VCaP (cell line): ENCODE measurements at regions not wholly inside any gene's neighbourhood (a gene's known extent, or its start where the extent isn't known, plus 50 kb on each side); places are given as distances from the start of the nearest gene placed in this dataset.

ENCODE experiments used
- H3K27ac ChIP-seq: fragments of 450-650 bp; 2 replicates; pipeline ENCODE4 v1.5.1; 2017
- TF ChIP-seq, protein P1 (sequence below): fragments of 450-650 bp; conservative IDR thresholded peaks from 2 replicates; pipeline ENCODE4 v1.5.1; 2017; ENCODE audit warnings: mild to moderate bottlenecking, moderate library complexity

DNA sequence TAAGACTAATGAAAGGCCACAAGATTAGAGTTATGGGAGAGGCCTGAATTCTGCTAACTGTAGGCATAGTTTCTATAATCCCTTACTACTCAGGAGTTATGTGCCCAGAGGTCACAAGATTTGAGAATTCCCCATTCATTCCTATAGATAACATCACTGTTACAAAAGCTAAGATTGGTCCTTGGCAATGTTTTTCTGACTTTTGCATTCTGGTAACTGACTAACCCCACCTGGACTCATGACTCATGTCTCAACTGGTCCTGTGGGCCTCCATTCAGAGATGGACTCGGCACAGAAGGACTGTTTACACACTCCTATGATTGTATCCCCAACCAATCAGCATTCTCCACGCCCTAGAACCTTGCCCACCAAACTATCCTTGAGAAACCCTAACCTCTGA lies 249.0 kb upstream of the ZP4 start:
- TF ChIP-seq, protein P1, sequence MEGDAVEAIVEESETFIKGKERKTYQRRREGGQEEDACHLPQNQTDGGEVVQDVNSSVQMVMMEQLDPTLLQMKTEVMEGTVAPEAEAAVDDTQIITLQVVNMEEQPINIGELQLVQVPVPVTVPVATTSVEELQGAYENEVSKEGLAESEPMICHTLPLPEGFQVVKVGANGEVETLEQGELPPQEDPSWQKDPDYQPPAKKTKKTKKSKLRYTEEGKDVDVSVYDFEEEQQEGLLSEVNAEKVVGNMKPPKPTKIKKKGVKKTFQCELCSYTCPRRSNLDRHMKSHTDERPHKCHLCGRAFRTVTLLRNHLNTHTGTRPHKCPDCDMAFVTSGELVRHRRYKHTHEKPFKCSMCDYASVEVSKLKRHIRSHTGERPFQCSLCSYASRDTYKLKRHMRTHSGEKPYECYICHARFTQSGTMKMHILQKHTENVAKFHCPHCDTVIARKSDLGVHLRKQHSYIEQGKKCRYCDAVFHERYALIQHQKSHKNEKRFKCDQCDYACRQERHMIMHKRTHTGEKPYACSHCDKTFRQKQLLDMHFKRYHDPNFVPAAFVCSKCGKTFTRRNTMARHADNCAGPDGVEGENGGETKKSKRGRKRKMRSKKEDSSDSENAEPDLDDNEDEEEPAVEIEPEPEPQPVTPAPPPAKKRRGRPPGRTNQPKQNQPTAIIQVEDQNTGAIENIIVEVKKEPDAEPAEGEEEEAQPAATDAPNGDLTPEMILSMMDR, result no peak
- no peak overlapping the region for H3K27ac ChIP-seq

DNA sequence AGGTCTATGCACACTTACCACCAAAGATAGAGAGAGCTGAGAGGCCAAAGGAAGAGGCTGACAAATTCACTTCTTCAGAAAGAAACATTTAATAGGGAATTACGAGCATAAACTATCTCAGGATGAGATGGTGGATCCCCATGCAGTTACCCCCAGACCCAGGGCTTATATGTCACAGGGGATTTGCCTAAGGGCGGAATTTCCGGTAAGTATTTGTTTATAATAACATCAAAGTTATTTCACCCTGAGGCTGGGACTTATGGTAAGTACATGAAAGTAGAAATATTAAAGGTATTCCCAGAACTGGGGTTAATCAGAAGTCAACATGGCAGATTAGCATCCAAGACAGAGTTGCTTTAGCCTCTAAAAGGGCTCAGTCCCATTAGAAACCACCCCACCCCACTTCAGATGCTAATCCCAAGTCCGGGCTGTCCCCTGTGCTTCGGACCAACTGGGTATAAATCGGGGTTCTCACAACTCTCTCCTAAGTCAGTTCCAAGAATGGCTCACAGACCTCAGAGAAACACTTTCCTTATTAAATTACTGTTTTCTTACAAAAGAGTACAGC lies 247.4 kb upstream of the ZP4 start:
- TF ChIP-seq, protein P1, result no peak
- no peak overlapping the region for H3K27ac ChIP-seq

DNA sequence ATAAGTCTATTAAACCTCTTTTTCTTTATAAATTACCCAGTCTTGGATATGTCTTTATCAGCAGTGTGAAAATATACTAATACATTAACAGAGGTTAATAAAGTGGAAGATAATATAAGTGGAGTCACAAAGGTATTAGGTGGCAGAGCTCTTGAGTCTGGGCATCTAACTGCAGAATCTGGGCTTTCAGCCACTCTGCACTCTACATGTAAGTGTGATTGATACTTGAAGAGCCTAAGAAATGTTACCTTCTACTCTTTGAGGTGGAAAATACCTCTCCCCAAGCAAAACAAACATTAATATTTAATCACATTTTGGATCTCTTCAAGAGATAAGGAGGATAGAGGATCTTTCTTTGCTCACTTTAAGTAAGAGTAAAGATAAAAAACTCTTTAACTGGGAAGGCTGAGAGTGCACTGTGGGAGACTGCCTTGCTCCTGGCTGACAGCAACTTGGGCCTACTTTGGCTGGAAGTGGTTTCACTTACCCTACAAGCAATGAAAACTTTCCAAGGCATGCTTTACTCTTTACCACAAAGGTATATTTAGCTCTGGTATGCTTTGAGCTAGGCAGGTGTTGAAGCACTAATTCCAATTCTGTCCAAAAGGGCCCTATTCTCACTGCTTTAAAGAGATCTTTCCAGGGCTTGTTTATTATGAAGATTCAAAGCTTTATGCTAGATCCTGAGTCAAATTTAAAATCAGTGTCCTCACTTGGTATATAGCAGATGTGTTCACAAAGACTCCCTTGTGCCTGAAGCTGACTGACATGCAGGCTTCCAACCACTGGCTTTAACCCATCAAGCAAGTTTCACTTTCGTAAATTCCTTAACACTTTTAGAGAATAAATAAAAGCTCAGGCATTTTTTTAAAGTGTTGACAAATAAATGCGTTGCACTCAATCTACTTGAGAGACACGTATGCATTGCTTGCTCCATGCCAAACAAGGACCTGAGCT lies 245.3 kb upstream of the ZP4 start:
- TF ChIP-seq, protein P1, result no peak
- H3K27ac ChIP-seq, result no peak overlapping the region

DNA sequence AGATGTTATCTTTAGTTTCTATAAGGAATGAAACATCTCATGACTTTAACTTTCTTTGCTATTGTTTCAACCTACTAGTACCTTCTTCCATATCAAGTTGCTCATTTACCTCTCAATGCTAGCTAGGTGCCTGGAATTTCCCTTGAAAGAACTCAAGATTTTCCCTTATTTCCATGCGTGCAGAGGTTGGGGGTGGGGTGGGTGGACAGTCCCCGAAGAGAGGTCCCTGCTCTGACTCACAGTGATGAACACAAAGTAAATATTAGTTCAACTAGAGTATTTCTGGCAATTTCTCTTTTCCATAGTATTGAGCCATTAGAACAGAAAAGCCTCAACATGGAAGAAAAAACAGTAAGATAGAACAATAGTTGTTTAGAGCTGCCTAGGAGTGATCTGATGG lies 239.0 kb upstream of the ZP4 start:
- H3K27ac ChIP-seq, result no peak overlapping the region
- TF ChIP-seq, protein P1, result no peak

DNA sequence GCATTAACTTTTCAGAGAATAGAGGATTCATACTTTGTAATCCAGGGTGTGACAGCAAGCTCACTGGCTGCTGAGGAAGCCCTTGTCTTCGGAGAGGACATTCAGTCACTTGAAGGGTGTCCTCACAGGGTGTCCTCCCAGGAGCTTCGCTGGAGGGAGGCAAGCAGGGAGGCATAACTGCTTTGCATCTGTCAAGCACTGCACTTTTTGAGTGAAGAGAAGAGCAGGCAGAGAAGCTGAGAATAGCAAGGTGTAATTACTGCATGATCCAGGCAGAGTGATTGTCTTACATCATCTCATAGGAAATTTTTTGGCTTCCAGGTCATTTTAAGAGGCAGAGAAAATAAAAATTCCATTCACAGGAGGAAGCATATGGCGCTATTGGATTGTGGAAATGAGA lies 232.5 kb upstream of the ZP4 start:
- H3K27ac ChIP-seq, result no peak overlapping the region
- TF ChIP-seq, protein P1, result no peak

DNA sequence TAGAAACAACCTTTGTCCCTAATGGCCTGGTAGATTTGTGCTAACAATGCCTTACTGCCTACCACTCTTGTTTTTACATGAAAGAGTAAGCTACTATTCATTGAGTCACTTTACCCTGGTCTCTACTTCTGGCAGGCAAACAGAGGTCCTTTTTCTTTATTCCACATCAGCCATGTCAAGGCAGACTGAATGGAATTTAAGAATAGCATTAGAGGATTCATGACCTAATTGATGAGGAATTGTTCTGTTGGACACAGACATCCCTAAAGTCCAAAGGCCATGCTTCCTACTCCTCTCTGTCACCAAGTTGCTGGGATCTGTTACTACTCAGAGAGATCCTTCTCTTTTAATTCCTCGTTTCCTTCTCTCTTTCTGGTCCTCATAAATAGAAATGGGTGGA lies 229.1 kb upstream of the ZP4 start:
- TF ChIP-seq, protein P1, result no peak
- no peak overlapping the region for H3K27ac ChIP-seq

DNA sequence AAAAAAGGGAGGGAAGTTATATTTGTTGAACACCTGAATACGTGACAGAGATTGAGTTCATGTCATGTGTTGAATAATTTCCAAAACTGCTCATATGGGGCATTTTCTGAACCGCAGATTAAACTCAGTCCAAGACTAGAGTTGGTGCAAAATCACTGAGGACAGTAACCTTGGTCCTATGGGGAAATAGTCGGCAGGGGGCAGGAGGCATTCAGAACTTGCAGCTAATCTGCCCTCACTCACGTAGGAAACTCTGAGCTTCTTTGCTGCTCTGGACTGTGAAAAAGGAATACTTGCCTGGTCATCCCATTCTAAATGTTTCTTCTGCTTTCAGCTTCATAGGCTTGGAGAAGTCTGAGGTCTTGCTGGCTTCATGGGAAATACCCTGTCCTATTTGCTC lies 228.3 kb upstream of the ZP4 start:
- TF ChIP-seq, protein P1, result no peak

More for the DNA sequence above, 228.3 kb upstream of the ZP4 start:
- H3K27ac ChIP-seq, result no peak overlapping the region
